HEK293T (cell line): ENCODE measurements at regions not wholly inside any gene's neighbourhood (a gene's known extent, or its start where the extent isn't known, plus 50 kb on each side); places are given as distances from the start of the nearest gene placed in this dataset.

Experiments
- CTCF ChIA-PET: fragments of 350-600 bp; formaldehyde crosslinking; extraction: SDS; loops from one replicate; lab custom pipeline; 2021; ENCODE audit warnings: antibody characterized with exemption, inconsistent platforms; lab: Yijun Ruan, JAX
- POLR2A ChIA-PET: fragments of 350-600 bp; formaldehyde crosslinking; extraction: SDS; loops from one replicate; lab custom pipeline; 2020; ENCODE audit warnings: antibody characterized with exemption, inconsistent platforms; lab: Yijun Ruan, JAX
- DNase-seq: peaks from one replicate; pipeline ENCODE4 v3.0.0; 2012; ENCODE audit warnings: mixed read lengths; ENCODE audit errors: extremely low spot score
- ARNT ChIP-seq: fragments of 450-650 bp; IDR thresholded peaks from 2 replicates; pipeline ENCODE4 v1.6.1; 2017; ENCODE audit warnings: mild to moderate bottlenecking
- BHLHE40 ChIP-seq: fragments of 450-650 bp; IDR thresholded peaks from 2 replicates; pipeline ENCODE4 v1.6.1; 2016; ENCODE audit warnings: mild to moderate bottlenecking, moderate library complexity, borderline replicate concordance
- CTBP1 ChIP-seq: fragments of 450-650 bp; IDR thresholded peaks from 2 replicates; pipeline ENCODE4 v1.6.1; 2016; ENCODE audit warnings: borderline replicate concordance
- ELF4 ChIP-seq: fragments of 450-650 bp; IDR thresholded peaks from 2 replicates; pipeline ENCODE4 v1.6.1; 2017; ENCODE audit warnings: antibody characterized with exemption
- FOXA1 ChIP-seq: fragments of 450-650 bp; IDR thresholded peaks from 2 replicates; pipeline ENCODE4 v1.6.1; 2016; ENCODE audit warnings: mild to moderate bottlenecking
- FOXK2 ChIP-seq: fragments of 450-650 bp; IDR thresholded peaks from 2 replicates; pipeline ENCODE4 v1.6.1; 2016; ENCODE audit warnings: mild to moderate bottlenecking
- FOXM1 ChIP-seq: fragments of 450-650 bp; IDR thresholded peaks from 2 replicates; pipeline ENCODE4 v1.6.1; 2017; ENCODE audit warnings: mild to moderate bottlenecking, borderline replicate concordance
- HDGF ChIP-seq: fragments of 450-650 bp; IDR thresholded peaks from 2 replicates; pipeline ENCODE4 v1.6.1; 2017; ENCODE audit warnings: antibody characterized with exemption, borderline replicate concordance
- L3MBTL2 ChIP-seq: fragments of 450-650 bp; conservative IDR thresholded peaks from 2 replicates; pipeline ENCODE4 v1.6.1; 2016; ENCODE audit warnings: mild to moderate bottlenecking
- LEF1 ChIP-seq: fragments of 450-650 bp; IDR thresholded peaks from 2 replicates; pipeline ENCODE4 v1.6.1; 2017; ENCODE audit warnings: mild to moderate bottlenecking, borderline replicate concordance
- NFRKB ChIP-seq: fragments of 450-650 bp; IDR thresholded peaks from 2 replicates; pipeline ENCODE4 v1.6.1; 2016; ENCODE audit warnings: mild to moderate bottlenecking, moderate library complexity
- PKNOX1 ChIP-seq: fragments of 450-650 bp; IDR thresholded peaks from 2 replicates; pipeline ENCODE4 v1.6.1; 2016
- SP1 ChIP-seq: fragments of 450-650 bp; IDR thresholded peaks from 2 replicates; pipeline ENCODE4 v1.6.1; 2017
- SUZ12 ChIP-seq: fragments of 450-650 bp; IDR thresholded peaks from 2 replicates; pipeline ENCODE4 v1.6.1; 2016; ENCODE audit warnings: mild to moderate bottlenecking
- TARDBP ChIP-seq: fragments of 450-650 bp; IDR thresholded peaks from 2 replicates; pipeline ENCODE4 v1.6.1; 2016
- ZNF384 ChIP-seq: fragments of 450-650 bp; IDR thresholded peaks from 2 replicates; pipeline ENCODE4 v1.6.1; 2016

GRCh38 chr6:140026546-140026945 is 652.1 kb upstream of the CITED2 start:
- no peak for DNase-seq
- CTCF ChIA-PET = no interaction called here
- TF ChIP-seq NFRKB (no peak), BHLHE40 (no peak), ARNT (no peak), FOXA1 (no peak), SP1 (no peak), HDGF (no peak), FOXM1 (no peak), ZNF384 (no peak)
- POLR2A ChIA-PET = no interaction called here

GRCh38 chr6:140025171-140025570 is 650.7 kb upstream of the CITED2 start:
- CTCF ChIA-PET = no interaction called here
- POLR2A ChIA-PET = no interaction called here
- no peak for TF ChIP-seq HDGF
- no peak for TF ChIP-seq L3MBTL2
- DNase-seq = no peak

- no peak for TF ChIP-seq FOXA1
- no peak for TF ChIP-seq SUZ12
- TF ChIP-seq FOXK2 = no peak
- TF ChIP-seq L3MBTL2 = no peak
- no peak for TF ChIP-seq SP1
- no peak for TF ChIP-seq BHLHE40
- TF ChIP-seq TARDBP = no peak
- no peak for TF ChIP-seq FOXM1
- TF ChIP-seq CTBP1 = no peak
- TF ChIP-seq ZNF384 = no peak
- DNase-seq = no peak
- ChIA-PET CTCF (no interaction called here), POLR2A (no interaction called here)
Measured at GRCh38 chr6:140020207-140020791, 645.9 kb upstream of the CITED2 start.

- no peak for DNase-seq
- ChIA-PET POLR2A (no interaction called here), CTCF (no interaction called here)
- TF ChIP-seq CTBP1 (no peak), FOXA1 (no peak), NFRKB (no peak), ELF4 (no peak), SP1 (no peak), FOXM1 (no peak), PKNOX1 (no peak), TARDBP (no peak), BHLHE40 (no peak), SUZ12 (no peak), L3MBTL2 (no peak), ZNF384 (no peak), ARNT (no peak), FOXK2 (no peak), LEF1 (no peak), HDGF (no peak)
Measured at GRCh38 chr6:140018588-140018987, 644.1 kb upstream of the CITED2 start.

- ChIA-PET POLR2A (no interaction called here), CTCF (no interaction called here)
- TF ChIP-seq SUZ12 (no peak), TARDBP (no peak), L3MBTL2 (no peak), BHLHE40 (no peak), CTBP1 (no peak), FOXK2 (no peak), ARNT (no peak), FOXM1 (no peak), ELF4 (no peak), HDGF (no peak), PKNOX1 (no peak), NFRKB (no peak), SP1 (no peak), FOXA1 (no peak), ZNF384 (no peak), LEF1 (no peak)
- no peak for DNase-seq
Measured at GRCh38 chr6:140017470-140017869, 643.0 kb upstream of the CITED2 start.

- POLR2A ChIA-PET = no interaction called here
- CTCF ChIA-PET = no interaction called here
- TF ChIP-seq ELF4 (no peak), SUZ12 (no peak), L3MBTL2 (no peak), FOXA1 (no peak), ARNT (no peak), HDGF (no peak), FOXK2 (no peak), TARDBP (no peak), ZNF384 (no peak), LEF1 (no peak), BHLHE40 (no peak), NFRKB (no peak), PKNOX1 (no peak), FOXM1 (no peak)
- DNase-seq = no peak
Measured at GRCh38 chr6:140012150-140012549, 637.7 kb upstream of the CITED2 start.
